ENCODE measurements at regions not wholly inside any gene's neighbourhood (a gene's known extent, or its start where the extent isn't known, plus 50 kb on each side); places are given as distances from the start of the nearest gene placed in this dataset.

GRCh38 chr4:138907174-138907573 lies 108.4 kb upstream of the NOCT start:
- TF ChIP-seq ZBTB7A (IDR thresholded peaks at IDR 0.05; ENCODE audit: low read depth) (no peak), CEBPB (IDR thresholded peaks at IDR 0.05) (no peak), FOXM1 (IDR thresholded peaks at IDR 0.05; ENCODE audit: borderline replicate concordance, low read depth) (no peak), REST (IDR thresholded peaks at IDR 0.05; ENCODE audit: low read depth) (no peak), TEAD4 (IDR thresholded peaks at IDR 0.05) (no peak), MAX (IDR thresholded peaks at IDR 0.05) (no peak), CREB1 (IDR thresholded peaks at IDR 0.05; ENCODE audit: low read depth) (no peak), YY1 (IDR thresholded peaks at IDR 0.05; ENCODE audit: low read depth) (no peak), TCF12 (IDR thresholded peaks at IDR 0.05; ENCODE audit: low read depth) (no peak), NFIC (IDR thresholded peaks at IDR 0.05) (no peak), USF1 (IDR thresholded peaks at IDR 0.05) (no peak), EGR1 (IDR thresholded peaks at IDR 0.05) (no peak), TAF1 (IDR thresholded peaks at IDR 0.05; ENCODE audit: low read depth) (no peak), RAD21 (IDR thresholded peaks at IDR 0.05; ENCODE audit: low read depth) (no peak), EP300 (IDR thresholded peaks at IDR 0.05; ENCODE audit: borderline replicate concordance) (no peak)

- TF ChIP-seq ZBTB7A (IDR thresholded peaks at IDR 0.05; ENCODE audit: low read depth) (no peak), CEBPB (IDR thresholded peaks at IDR 0.05) (no peak), FOXM1 (IDR thresholded peaks at IDR 0.05; ENCODE audit: borderline replicate concordance, low read depth) (no peak), EP300 (IDR thresholded peaks at IDR 0.05; ENCODE audit: borderline replicate concordance) (no peak), REST (IDR thresholded peaks at IDR 0.05; ENCODE audit: low read depth) (no peak), MAX (IDR thresholded peaks at IDR 0.05) (no peak), NFIC (IDR thresholded peaks at IDR 0.05) (no peak), TEAD4 (IDR thresholded peaks at IDR 0.05) (no peak), RAD21 (IDR thresholded peaks at IDR 0.05; ENCODE audit: low read depth) (no peak), USF1 (IDR thresholded peaks at IDR 0.05) (no peak)
Measured at GRCh38 chr4:138904793-138905192, 110.8 kb upstream of the NOCT start.

GRCh38 chr4:138903185-138903584 lies 112.4 kb upstream of the NOCT start:
- TF ChIP-seq TEAD4 (IDR thresholded peaks at IDR 0.05) = no peak
- TF ChIP-seq YY1 (IDR thresholded peaks at IDR 0.05; ENCODE audit: low read depth) = no peak
- no peak for TF ChIP-seq USF1 (IDR thresholded peaks at IDR 0.05)
- no peak for TF ChIP-seq TAF1 (IDR thresholded peaks at IDR 0.05; ENCODE audit: low read depth)
- no peak for TF ChIP-seq FOXM1 (IDR thresholded peaks at IDR 0.05; ENCODE audit: borderline replicate concordance, low read depth)

GRCh38 chr4:138902705-138903104 lies 112.9 kb upstream of the NOCT start:
- TF ChIP-seq FOXM1 (IDR thresholded peaks at IDR 0.05; ENCODE audit: borderline replicate concordance, low read depth) (no peak), ZBTB7A (IDR thresholded peaks at IDR 0.05; ENCODE audit: low read depth) (no peak), CREB1 (IDR thresholded peaks at IDR 0.05; ENCODE audit: low read depth) (no peak), USF1 (IDR thresholded peaks at IDR 0.05) (no peak), YY1 (IDR thresholded peaks at IDR 0.05; ENCODE audit: low read depth) (no peak), MAX (IDR thresholded peaks at IDR 0.05) (no peak), NFIC (IDR thresholded peaks at IDR 0.05) (no peak), TEAD4 (IDR thresholded peaks at IDR 0.05) (no peak), RAD21 (IDR thresholded peaks at IDR 0.05; ENCODE audit: low read depth) (no peak), EGR1 (IDR thresholded peaks at IDR 0.05) (no peak), TAF1 (IDR thresholded peaks at IDR 0.05; ENCODE audit: low read depth) (no peak), CEBPB (IDR thresholded peaks at IDR 0.05) (no peak), REST (IDR thresholded peaks at IDR 0.05; ENCODE audit: low read depth) (no peak), TCF12 (IDR thresholded peaks at IDR 0.05; ENCODE audit: low read depth) (no peak), EP300 (IDR thresholded peaks at IDR 0.05; ENCODE audit: borderline replicate concordance) (no peak)

All from Ishikawa (cell line).